Ovary (tissue), 7 donors: ENCODE measurements at regions not wholly inside any gene's neighbourhood (a gene's known extent, or its start where the extent isn't known, plus 50 kb on each side); places are given as distances from the start of the nearest gene placed in this dataset.

ENCODE experiments used
- DNase-seq, 5 donors: peaks; one replicate each; pipeline ENCODE4 v3.0.0-alpha.2; 2019 to 2020
- H3K27ac ChIP-seq, 2 donors: fragments of 200-600 bp; one replicate each; pipeline versions ENCODE4 v1.5.1 to v1.8.0; 2019 to 2022
- H3K27me3 ChIP-seq: fragments of 200-600 bp; one replicate; pipeline ENCODE4 v1.8.0; 2022
- H3K36me3 ChIP-seq: fragments of 200-600 bp; sonication (generic); one replicate; pipeline ENCODE4 v1.5.1; 2019
- H3K4me1 ChIP-seq: one replicate; pipeline ENCODE4 v1.8.1; 2013; ENCODE audit warnings: mild to moderate bottlenecking, moderate library complexity; ENCODE audit not compliant: insufficient read depth
- H3K4me3 ChIP-seq: fragments of 200-600 bp; sonication (generic); one replicate; pipeline ENCODE4 v1.5.1; 2017
- H3K9me3 ChIP-seq, 2 donors: fragments of 200-600 bp in 1 of 2; sonication (generic) in 1 of 2; one replicate each; pipeline versions ENCODE4 v1.5.1 to v1.8.1; 2013 to 2019; ENCODE audit warnings: mild to moderate bottlenecking in 1 of 2, moderate library complexity in 1 of 2
- EP300 ChIP-seq: sonication (generic); formaldehyde crosslinking; IDR thresholded peaks from one replicate; pipeline ENCODE4 v1.6.1; 2017; ENCODE audit warnings: antibody characterized with exemption
- POLR2A ChIP-seq: fragments of 450-650 bp; IDR thresholded peaks from one replicate; pipeline ENCODE4 v1.6.1; 2017; ENCODE audit warnings: antibody characterized with exemption, mild to moderate bottlenecking, moderate library complexity
- WGBS, 3 donors: extraction: QIAGEN DNeasy Blood & Tissue Kit in 1 of 3; methylation state at CpG; one replicate each; pipeline versions ENCODE4 v1.1.5 to v1.1.7; 2013 to 2017; 5-methylcytosine and 5-hydroxymethylcytosine counted together
- intact Hi-C, 4 donors: fragments of 100-400 bp; cut with DNase I; formaldehyde crosslinking; loops; one replicate each; pipeline versions ENCODE4 v1.11.0 to v1.15.1; 2022 to 2023
- TF ChIP-seq, protein P1 (sequence below), 3 donors: fragments of 450-650 bp in 2 of 3; fragments of 200-600 bp in 1 of 3; IDR thresholded peaks; one replicate each; pipeline versions ENCODE4 v1.5.1 to v1.8.0; 2016 to 2022; ENCODE audit warnings: antibody characterized with exemption in 3 of 3, mild to moderate bottlenecking in 1 of 3
- donor health status: DM: no; HTN: no; CAD: no; lungs with moderate emphysema.
- donor health status: DM: no; HTN: no; CAD: no.
- donor health status: Bipolar disorder and iron deficiency.
- donor health status: DM: no; HTN: no; CAD: no.
- donor health status: DM: yes; HTN: yes; CAD: no.

DNA sequence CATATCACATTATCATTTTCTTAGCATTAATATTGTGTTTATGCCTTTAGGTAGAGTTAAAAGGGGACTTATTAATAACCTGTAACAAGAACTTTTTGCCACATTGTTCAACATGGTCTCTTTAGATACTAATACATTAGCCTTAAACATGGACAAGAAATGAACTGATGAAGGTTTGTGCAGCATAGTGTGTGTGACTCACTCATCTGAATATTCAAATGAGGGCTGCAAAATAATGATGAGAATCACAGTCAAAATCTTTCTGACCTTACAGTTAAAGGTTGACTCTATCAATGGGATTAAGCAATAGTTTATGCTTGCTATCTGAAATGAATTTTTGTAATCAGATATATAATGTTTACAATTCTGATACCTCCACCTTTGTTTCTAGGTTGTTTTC, 1189.3 kb upstream of the CITED2 start:
- TF ChIP-seq EP300 (no peak), POLR2A (no peak)
- TF ChIP-seq, protein P1, sequence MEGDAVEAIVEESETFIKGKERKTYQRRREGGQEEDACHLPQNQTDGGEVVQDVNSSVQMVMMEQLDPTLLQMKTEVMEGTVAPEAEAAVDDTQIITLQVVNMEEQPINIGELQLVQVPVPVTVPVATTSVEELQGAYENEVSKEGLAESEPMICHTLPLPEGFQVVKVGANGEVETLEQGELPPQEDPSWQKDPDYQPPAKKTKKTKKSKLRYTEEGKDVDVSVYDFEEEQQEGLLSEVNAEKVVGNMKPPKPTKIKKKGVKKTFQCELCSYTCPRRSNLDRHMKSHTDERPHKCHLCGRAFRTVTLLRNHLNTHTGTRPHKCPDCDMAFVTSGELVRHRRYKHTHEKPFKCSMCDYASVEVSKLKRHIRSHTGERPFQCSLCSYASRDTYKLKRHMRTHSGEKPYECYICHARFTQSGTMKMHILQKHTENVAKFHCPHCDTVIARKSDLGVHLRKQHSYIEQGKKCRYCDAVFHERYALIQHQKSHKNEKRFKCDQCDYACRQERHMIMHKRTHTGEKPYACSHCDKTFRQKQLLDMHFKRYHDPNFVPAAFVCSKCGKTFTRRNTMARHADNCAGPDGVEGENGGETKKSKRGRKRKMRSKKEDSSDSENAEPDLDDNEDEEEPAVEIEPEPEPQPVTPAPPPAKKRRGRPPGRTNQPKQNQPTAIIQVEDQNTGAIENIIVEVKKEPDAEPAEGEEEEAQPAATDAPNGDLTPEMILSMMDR (IDR thresholded peaks at IDR 0.05): no peak
- H3K36me3 ChIP-seq: no peaks in the 10 kb centered on the region
- H3K27ac ChIP-seq: no peak overlapping the region
- H3K4me3 ChIP-seq: no peak overlapping the region
- intact Hi-C loops: no loop called here
- no peak for DNase-seq
- no peaks in the 10 kb centered on the region for H3K4me1 ChIP-seq
- no peaks in the 10 kb centered on the region for H3K9me3 ChIP-seq
- no peaks in the 10 kb centered on the region for H3K27me3 ChIP-seq

DNA sequence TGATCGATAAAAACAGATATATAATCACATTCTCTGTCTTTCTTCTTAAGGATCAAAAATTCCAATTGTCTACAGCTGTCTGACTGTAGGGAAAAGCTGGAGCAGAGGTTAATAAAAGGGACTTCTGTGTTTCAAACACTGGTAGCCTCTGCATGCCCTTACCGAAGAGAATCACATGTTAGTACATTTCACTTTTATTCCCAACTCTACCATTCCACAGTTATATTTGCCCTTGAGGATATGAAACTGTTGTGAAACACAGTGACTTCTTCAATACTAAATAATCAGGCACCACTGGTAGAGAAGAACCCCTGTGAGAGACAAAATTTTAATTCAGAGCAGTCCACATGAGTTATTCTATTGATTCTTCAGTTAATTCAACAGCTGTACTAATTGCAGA, 1187.3 kb upstream of the CITED2 start:
- no peaks in the 10 kb centered on the region for H3K27me3 ChIP-seq
- TF ChIP-seq POLR2A (no peak), EP300 (no peak)
- TF ChIP-seq, protein P1 (IDR thresholded peaks at IDR 0.05): no peak
- intact Hi-C loops: no loop called here
- H3K4me3 ChIP-seq: no peak overlapping the region
- H3K36me3 ChIP-seq: no peaks in the 10 kb centered on the region
- no peak for DNase-seq
- no peaks in the 10 kb centered on the region for H3K9me3 ChIP-seq
- H3K4me1 ChIP-seq: no peaks in the 10 kb centered on the region
- 94 to 96% (median 95%) methylated on average over 2 of the region's 2 CpGs for WGBS, 3 donors
- H3K27ac ChIP-seq: no peak overlapping the region

DNA sequence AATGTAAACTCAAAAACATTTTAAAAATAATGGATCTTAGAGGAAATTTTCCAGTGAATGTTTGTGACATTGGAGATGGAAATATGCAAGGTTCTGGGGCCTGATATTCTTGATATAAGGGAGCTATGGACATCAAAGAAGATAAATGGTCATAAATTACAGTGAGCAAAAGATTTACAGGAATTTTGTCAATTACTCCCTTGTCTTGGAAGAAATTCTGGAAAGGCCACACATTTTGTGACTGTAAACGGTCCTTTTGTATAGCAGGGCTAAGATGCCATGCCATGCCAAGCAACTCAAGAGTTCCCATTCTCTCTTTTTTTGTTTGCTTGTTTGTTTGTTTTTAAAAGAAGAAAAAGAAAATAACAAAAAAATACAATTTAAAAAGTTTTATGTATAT, 1186.2 kb upstream of the CITED2 start:
- intact Hi-C loops: no loop called here
- no peak for DNase-seq
- Histone ChIP-seq H3K4me1 (no peaks in the 10 kb centered on the region), H3K4me3 (no peak overlapping the region), H3K36me3 (no peaks in the 10 kb centered on the region), H3K9me3 (no peaks in the 10 kb centered on the region), H3K27me3 (no peaks in the 10 kb centered on the region), H3K27ac (no peak overlapping the region)
- 91 to 96% (median 94%) methylated on average over 1 of the region's 1 CpG for WGBS, 3 donors
- TF ChIP-seq EP300: no peak
- TF ChIP-seq, protein P1 (IDR thresholded peaks at IDR 0.05): no peak
- TF ChIP-seq POLR2A: no peak

DNA sequence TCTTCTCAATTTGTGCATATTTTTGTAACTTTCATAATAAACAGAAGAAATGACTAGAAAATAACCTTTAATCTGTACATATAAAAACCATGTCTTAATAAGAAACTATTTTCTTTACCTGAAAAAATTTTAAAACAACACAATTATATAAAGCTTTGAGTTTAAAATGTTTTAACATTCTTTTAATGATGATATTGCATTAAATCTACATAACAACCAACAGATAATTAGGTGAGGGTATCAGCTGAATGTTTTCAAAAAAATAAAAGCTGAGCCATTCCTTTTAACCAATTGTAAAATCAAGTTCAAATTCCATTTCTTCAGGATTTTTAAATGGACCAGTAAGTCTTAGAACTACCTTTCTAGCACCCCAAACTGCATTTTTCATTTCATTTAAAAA, 1185.0 kb upstream of the CITED2 start:
- DNase-seq: no peak
- Histone ChIP-seq H3K27me3 (no peaks in the 10 kb centered on the region), H3K4me3 (no peak overlapping the region), H3K27ac (no peak overlapping the region), H3K36me3 (no peaks in the 10 kb centered on the region), H3K9me3 (no peaks in the 10 kb centered on the region), H3K4me1 (no peaks in the 10 kb centered on the region)
- TF ChIP-seq, protein P1 (IDR thresholded peaks at IDR 0.05): no peak
- TF ChIP-seq EP300: no peak
- no peak for TF ChIP-seq POLR2A
- intact Hi-C loops: no loop called here

DNA sequence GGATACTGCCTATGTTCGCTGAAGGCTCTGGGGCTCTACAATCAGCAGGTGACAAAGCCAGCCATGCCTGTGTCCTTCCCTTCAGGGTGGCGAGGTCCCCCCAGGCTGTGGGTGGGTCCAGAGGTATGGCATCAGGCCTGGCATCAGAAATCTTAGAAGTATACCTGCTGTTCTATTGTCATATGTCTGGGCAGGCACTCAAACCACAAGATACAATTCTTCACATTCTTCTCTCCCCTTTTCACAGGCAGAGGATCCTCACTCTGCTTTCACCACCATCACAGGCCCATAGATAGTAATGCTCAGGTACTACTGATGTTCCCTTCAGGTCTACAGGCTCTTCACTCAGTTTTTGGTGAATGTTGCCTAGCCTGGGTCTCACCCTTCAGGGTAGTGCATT, 1180.0 kb upstream of the CITED2 start:
- TF ChIP-seq, protein P1 (IDR thresholded peaks at IDR 0.05): no peak
- TF ChIP-seq EP300 (no peak), POLR2A (no peak)
- Histone ChIP-seq H3K4me3 (no peak overlapping the region), H3K4me1 (no peaks in the 10 kb centered on the region), H3K9me3 (no peaks in the 10 kb centered on the region), H3K27ac (no peak overlapping the region), H3K36me3 (no peaks in the 10 kb centered on the region), H3K27me3 (no peaks in the 10 kb centered on the region)
- no peak for DNase-seq
- WGBS, 3 donors: 92 to 100% (median 96%) methylated on average over 2 of the region's 2 CpGs
- intact Hi-C loops: no loop called here
